SU-DHL-6 (cell line): ENCODE measurements at regions not wholly inside any gene's neighbourhood (a gene's known extent, or its start where the extent isn't known, plus 50 kb on each side); places are given as distances from the start of the nearest gene placed in this dataset.
"Not testable (repeated sequence)": the region's sequence is repeated elsewhere in the genome, so short reads cannot be mapped to it uniquely, and the experiment has no call there.

Experiments used
- H2AFZ ChIP-seq: fragments of 200-600 bp; sonication (generic); 2 replicates; pipeline ENCODE4 v1.6.1; 2014; ENCODE audit warnings: low read depth, mild to moderate bottlenecking, moderate library complexity, mixed read lengths, antibody characterized with exemption, low read length; ENCODE audit not compliant: severe bottlenecking
- H3F3A ChIP-seq: fragments of 200-600 bp; shearing (Covaris generic); 2 replicates; pipeline ENCODE4 v1.6.0; 2016; ENCODE audit warnings: antibody characterized with exemption, mild to moderate bottlenecking; ENCODE audit not compliant: insufficient read depth
- H3K27ac ChIP-seq: fragments of 200-600 bp; sonication (generic); 2 replicates; pipeline ENCODE4 v1.5.1; 2016; ENCODE audit warnings: low read depth, mild to moderate bottlenecking, low read length, moderate library complexity, mixed read lengths
- H3K27me3 ChIP-seq: fragments of 200-600 bp; sonication (generic), shearing (Covaris generic); 2 replicates; pipeline ENCODE4 v1.6.0; 2014; ENCODE audit warnings: mild to moderate bottlenecking, low read length
- H3K36me3 ChIP-seq: fragments of 200-600 bp; sonication (generic); 2 replicates; pipeline ENCODE4 v1.6.1; 2014; ENCODE audit warnings: mild to moderate bottlenecking, low read length, mixed read lengths
- H3K4me2 ChIP-seq: fragments of 300-600, 200-600 bp; shearing (Covaris generic), sonication (generic); 2 replicates; pipeline ENCODE4 v1.6.0; 2014; ENCODE audit warnings: low read length, low read depth, mild to moderate bottlenecking; ENCODE audit not compliant: poor library complexity, severe bottlenecking
- H3K4me3 ChIP-seq: fragments of 200-600 bp; sonication (generic); 2 replicates; pipeline ENCODE4 v1.5.1; 2014; ENCODE audit warnings: antibody characterized with exemption, low read length, mild to moderate bottlenecking, mixed read lengths; ENCODE audit not compliant: insufficient read depth, poor library complexity, severe bottlenecking
- H3K79me2 ChIP-seq: fragments of 200-600 bp; sonication (generic); 2 replicates; pipeline ENCODE4 v1.6.1; 2014; ENCODE audit warnings: mild to moderate bottlenecking, low read length, moderate library complexity; ENCODE audit not compliant: insufficient read depth
- H3K9ac ChIP-seq: fragments of 200-600 bp; sonication (generic); 2 replicates; pipeline ENCODE4 v1.7.0; 2014; ENCODE audit warnings: mild to moderate bottlenecking, low read length
- H3K9me2 ChIP-seq: fragments of 200-600 bp; sonication (generic); replicated peaks from 2 replicates; pipeline ENCODE4 v1.6.1; 2014; ENCODE audit warnings: low read length; ENCODE audit not compliant: insufficient read depth
- H3K9me3 ChIP-seq: fragments of 200-600 bp; sonication (generic); 2 replicates; pipeline ENCODE4 v1.6.1; 2014; ENCODE audit warnings: low read length, mixed read lengths; ENCODE audit not compliant: insufficient read depth
- H4K20me1 ChIP-seq: fragments of 200-600 bp; sonication (generic); 2 replicates; pipeline ENCODE4 v1.6.1; 2014; ENCODE audit warnings: low read depth, mild to moderate bottlenecking, antibody characterized with exemption, low read length, moderate library complexity, mixed read lengths
- EZH2phosphoT487 ChIP-seq: fragments of 200-600 bp; sonication (generic), shearing (Covaris generic); conservative IDR thresholded peaks from 2 replicates; pipeline ENCODE4 v1.6.1; 2018; ENCODE audit warnings: mild to moderate bottlenecking, antibody characterized with exemption, low read length, moderate library complexity, mixed read lengths
- TF ChIP-seq, protein P1 (sequence below): fragments of 200-600 bp; sonication (generic); IDR thresholded peaks from one replicate; pipeline ENCODE4 v1.5.1; 2017; ENCODE audit warnings: antibody characterized with exemption, mild to moderate bottlenecking, low read length, moderate library complexity; ENCODE audit not compliant: insufficient read depth, poor library complexity, severe bottlenecking

DNA sequence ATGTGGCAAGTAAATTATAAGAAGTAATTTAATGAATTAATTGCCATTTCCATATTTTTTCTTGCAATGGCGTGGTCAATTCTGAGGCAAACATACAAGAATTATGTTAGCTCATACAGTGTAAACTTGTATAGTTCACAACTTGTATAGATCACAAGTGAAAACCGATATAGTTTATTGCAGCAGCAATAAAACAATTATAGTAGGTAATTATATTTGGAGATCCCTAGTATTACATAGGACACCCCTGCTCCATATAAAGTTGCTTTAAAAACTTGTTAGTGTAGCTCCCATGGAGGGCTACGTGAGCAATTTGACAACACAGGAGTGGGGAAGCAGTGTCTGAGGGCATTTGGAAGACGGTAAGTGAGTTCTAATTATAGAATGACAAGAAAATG lies 288.2 kb downstream of the SOCS6 start:
- Histone ChIP-seq H2AFZ (no peak overlapping the region), H3K27ac (no peak overlapping the region), H3F3A (no peaks in the 10 kb centered on the region), H4K20me1 (no peaks in the 10 kb centered on the region), H3K9ac (no peak overlapping the region), H3K9me2 (no peaks in the 10 kb centered on the region), H3K79me2 (no peaks in the 10 kb centered on the region), H3K4me2 (no peak overlapping the region), H3K9me3 (no peaks in the 10 kb centered on the region), H3K4me3 (no peak overlapping the region), H3K36me3 (no peaks in the 10 kb centered on the region), H3K27me3 (no peaks in the 10 kb centered on the region)
- TF ChIP-seq EZH2phosphoT487: no peak
- TF ChIP-seq, protein P1, sequence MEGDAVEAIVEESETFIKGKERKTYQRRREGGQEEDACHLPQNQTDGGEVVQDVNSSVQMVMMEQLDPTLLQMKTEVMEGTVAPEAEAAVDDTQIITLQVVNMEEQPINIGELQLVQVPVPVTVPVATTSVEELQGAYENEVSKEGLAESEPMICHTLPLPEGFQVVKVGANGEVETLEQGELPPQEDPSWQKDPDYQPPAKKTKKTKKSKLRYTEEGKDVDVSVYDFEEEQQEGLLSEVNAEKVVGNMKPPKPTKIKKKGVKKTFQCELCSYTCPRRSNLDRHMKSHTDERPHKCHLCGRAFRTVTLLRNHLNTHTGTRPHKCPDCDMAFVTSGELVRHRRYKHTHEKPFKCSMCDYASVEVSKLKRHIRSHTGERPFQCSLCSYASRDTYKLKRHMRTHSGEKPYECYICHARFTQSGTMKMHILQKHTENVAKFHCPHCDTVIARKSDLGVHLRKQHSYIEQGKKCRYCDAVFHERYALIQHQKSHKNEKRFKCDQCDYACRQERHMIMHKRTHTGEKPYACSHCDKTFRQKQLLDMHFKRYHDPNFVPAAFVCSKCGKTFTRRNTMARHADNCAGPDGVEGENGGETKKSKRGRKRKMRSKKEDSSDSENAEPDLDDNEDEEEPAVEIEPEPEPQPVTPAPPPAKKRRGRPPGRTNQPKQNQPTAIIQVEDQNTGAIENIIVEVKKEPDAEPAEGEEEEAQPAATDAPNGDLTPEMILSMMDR: no peak

DNA sequence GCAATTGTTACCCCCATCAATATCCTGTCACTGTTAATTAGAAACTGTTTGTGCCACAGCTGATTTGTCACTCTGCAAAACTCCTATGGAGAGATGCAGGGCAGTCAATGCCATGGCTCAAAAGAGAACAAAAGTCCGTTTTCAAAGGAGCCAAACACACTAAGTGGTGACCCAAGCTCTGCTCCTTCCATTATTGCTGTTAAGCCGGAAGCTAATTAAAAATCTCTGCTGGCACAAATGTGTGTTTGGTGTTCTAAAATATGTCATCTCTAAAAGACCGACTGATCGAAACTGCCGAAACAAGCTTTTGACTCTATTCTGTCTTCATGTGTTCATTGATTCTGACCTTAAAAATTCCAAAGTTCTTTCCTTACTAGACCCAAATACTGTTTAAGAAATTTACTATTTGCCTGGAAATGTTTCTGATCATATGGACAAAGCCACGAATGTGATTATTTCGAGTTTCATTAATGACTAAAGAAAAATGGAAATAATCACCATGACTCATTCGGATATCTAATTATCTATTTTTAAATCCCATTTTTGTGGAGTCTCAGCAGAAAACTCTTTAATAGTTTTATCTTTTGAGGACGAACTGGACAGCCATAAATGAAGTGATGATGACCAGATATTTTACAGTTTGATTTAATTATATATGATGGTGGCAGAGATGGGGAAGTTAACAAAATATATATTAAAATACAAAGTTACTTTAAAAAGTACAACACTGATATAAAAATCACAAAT lies 287.6 kb downstream of the SOCS6 start:
- H3K27ac ChIP-seq: no peak overlapping the region
- no peak overlapping the region for H3K9ac ChIP-seq
- H3K79me2 ChIP-seq: no peaks in the 10 kb centered on the region
- H3F3A ChIP-seq: no peaks in the 10 kb centered on the region
- H3K9me3 ChIP-seq: no peaks in the 10 kb centered on the region
- TF ChIP-seq, protein P1: no peak
- TF ChIP-seq EZH2phosphoT487: no peak
- H2AFZ ChIP-seq: no peak overlapping the region
- no peak overlapping the region for H3K4me3 ChIP-seq
- no peaks in the 10 kb centered on the region for H3K9me2 ChIP-seq
- H4K20me1 ChIP-seq: no peaks in the 10 kb centered on the region
- H3K4me2 ChIP-seq: no peak overlapping the region
- H3K36me3 ChIP-seq: no peaks in the 10 kb centered on the region
- no peaks in the 10 kb centered on the region for H3K27me3 ChIP-seq

DNA sequence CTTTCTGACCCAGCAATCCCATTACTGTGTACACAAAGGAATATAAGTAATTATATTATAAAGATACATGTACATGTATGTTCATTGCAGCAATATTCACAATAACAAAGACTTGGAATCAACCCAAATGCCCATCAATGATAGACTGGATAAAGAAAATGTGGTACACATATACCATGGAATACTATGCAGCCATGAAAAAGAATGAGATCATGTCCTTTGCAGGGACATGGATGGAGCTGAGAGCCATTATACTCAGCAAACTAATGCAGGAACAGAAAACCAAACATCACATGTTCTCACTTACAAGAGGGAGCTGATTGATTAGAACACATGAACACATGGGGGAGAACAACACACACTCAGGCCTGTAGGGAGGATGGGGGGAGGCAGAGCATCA lies 286.1 kb downstream of the SOCS6 start:
- not testable (repeated sequence) for H3K27me3 ChIP-seq, H3K36me3 ChIP-seq, H2AFZ ChIP-seq, H3K9me2 ChIP-seq, H3K27ac ChIP-seq, H3K4me3 ChIP-seq, H3K79me2 ChIP-seq, H3F3A ChIP-seq, H3K9me3 ChIP-seq, H3K9ac ChIP-seq, H4K20me1 ChIP-seq, H3K4me2 ChIP-seq

DNA sequence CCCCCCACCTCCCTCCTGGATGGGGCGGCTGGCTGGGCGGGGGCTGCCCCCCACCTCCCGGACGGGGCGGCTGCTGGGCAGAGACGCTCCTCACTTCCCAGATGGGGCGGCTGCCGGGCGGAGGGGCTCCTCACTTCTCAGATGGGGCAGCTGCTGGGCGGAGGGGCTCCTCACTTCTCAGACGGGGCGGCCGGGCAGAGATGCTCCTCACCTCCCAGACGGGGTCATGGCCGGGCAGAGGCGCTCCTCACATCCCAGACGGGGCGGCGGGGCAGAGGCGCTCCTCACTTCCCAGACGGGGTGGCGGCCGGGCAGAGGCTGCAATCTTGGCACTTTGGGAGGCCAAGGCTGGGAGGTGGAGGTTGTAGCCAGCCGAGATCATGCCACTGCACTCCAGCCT lies 280.8 kb downstream of the SOCS6 start:
- H3K9ac ChIP-seq, H3K27me3 ChIP-seq, H4K20me1 ChIP-seq, H3K4me3 ChIP-seq, H3K27ac ChIP-seq, H3K9me3 ChIP-seq, H3F3A ChIP-seq, H3K36me3 ChIP-seq, H3K79me2 ChIP-seq, H2AFZ ChIP-seq, H3K9me2 ChIP-seq, H3K4me2 ChIP-seq: not testable (repeated sequence)
